Activated gamma-delta T cell treated with Interleukin-2 at 50 U/mL for 16 hours (primary cell): ENCODE measurements at regions not wholly inside any gene's neighbourhood (a gene's known extent, or its start where the extent isn't known, plus 50 kb on each side); places are given as distances from the start of the nearest gene placed in this dataset.

Source experiments
- DNase-seq: peaks from one replicate; pipeline ENCODE4 v3.0.0-alpha.2; 2020

DNA sequence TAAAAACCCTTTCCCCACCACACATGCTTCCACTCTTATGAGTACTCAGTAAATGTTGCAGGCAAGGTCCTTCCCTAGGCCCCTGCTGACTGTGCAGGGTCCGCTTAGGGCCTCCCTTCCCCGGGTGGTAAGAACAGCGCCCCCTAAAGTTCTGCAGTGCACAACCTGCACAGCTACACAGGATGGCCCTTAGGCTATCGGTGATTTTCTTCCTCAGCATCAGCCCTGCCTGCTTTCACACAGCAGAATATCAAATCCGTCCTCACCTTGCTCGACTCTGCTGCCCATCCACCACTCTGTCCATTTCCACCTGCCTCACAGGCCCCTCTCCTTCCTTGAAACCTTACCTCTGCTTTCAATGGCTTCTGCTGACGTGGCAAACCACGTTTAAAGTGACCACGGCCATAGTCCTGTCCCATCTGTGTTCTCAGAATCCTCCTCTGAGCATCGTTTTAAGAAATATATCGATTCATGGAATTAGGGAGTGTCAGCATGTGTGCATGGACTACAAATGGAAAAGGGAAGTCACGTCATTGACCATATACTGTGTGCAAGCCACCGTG, 51.4 kb upstream of the TMEM132E start:
- DNase-seq = no peak

DNA sequence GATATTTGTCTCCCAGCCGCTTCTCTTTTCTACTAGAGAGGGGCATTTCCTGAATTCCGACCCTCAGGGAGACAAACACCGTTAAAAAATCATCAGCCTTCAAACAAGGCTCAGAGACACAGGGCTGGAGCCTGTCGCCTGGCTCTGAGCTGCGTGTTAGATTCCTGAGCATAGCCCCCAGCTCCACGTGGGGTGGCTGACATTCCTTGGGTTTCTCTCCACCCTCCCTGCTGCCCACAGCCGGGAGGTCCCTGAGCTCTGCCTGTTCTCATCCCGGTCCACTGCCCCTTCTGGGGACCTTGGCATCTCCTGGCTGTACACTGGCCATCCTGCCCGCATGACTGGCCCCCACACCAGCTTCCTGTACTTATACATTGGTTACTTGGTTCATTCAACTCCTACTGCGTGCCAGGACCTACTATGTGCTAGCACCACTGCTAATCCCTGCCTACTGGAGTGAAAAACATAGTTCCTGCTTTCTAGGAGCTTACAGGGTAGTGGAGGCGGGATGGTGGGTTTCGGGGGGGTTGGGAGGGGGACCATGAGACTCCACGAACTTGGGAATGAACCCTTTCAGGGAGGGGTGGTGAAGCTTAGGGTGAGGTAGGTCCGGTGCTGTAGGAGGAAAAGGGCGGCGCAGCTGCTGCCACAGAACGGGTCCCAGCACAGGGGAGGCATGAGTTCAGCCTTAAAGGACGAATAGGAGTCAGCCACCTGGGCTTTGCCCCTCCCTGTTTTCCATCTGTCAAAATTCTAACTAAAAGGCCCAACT, 52.1 kb upstream of the TMEM132E start:
- no peak for DNase-seq

DNA sequence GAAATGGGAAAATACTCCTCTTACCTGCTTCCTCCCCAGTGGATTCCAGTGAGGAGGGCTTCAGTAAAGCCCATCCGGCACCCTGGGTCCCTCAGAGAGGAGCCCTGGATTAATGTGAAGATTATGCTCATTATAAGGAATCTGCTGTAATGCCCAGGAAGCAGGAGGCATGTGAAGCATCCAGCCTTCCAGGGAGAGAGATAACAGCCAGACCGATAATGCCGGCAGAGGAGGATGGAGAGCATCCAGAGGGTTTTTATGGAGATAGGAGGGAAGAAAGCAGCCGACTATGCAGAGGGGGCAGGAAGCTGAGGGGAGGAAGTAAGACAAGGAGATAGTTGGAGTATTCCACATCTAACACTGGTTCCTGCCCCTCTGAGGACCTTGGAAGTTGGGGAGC, 53.7 kb upstream of the TMEM132E start:
- DNase-seq = no peak

DNA sequence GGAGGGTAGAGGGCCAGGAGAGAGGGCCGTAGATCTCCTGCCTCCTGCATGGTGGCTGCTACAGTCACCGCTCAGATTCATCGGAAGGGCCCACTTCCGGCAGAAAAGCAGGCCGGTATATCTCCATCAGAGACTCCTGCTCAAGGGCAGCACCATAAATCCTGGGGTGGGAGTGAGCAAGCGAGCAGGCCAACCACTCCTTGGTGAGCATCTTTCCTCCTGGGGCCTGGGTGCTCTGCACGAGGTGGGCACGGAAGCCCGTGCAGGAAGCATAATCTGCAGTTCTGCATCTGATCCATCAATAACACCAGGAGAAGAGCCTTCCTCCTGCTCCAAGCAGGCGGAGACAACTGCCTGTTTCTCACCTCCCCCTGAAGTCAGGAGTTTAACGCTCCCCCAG, 57.4 kb upstream of the TMEM132E start:
- DNase-seq = no peak

GRCh38 chr17:34519282-34519681, 60.1 kb upstream of the TMEM132E start:
- no peak for DNase-seq

- DNase-seq = no peak
These were observed 62.0 kb upstream of the TMEM132E start for GRCh38 chr17:34517406-34517805.

- no peak for DNase-seq
These were observed 67.5 kb upstream of the TMEM132E start for GRCh38 chr17:34511931-34512330.

DNA sequence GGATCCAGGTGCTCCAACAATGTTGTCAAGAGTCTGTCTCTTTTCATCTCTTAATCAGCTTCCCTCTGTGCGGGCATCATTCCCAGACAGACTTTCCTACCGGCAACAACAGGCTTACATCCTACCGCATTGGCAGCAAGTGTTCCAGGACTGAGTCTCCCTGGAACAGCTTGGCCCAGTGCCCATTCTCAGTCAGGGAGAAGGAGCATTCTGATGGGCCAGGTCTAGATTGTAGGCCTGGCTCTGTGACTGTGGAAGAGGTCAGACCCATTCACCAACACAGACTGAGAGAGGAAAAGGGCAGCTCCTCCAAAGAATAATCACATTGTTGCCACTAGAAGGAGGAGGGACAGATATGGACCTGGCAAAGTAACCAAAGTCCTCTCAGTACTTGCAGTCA, 68.1 kb upstream of the TMEM132E start:
- DNase-seq = no peak

- DNase-seq = no peak
These were observed 74.4 kb upstream of the TMEM132E start for GRCh38 chr17:34504814-34505484.

DNA sequence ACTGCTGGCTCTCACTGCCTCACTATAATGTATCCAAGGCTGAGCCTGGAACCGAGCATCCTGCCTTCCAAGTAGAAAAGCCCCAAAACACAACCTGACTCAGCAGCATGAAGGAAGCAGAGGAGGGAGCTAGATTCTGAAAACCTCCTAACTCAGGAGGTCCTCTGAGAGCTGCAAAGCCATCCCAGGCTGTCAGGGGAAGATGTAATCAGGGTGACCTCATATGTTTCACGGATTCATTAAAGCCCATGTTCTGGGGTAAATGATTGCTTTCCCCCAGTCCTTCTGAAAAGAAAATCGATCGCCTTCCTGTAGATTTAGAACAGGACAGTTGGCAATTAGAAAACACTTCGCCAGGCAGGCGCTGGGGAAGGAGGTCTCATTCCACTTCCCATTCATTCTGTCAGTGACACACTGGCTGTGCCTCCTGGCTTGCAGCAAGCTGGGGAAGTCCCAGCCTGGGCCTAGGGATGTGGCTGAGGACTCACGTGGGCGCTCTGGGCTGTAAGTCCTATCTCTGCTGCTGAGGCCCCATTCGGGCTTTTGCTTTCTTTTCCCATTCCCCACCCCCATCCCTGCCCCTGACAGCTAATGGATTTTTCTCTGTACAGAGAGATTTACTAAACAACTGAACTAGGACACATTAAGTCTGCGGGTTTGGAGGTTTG, 75.7 kb upstream of the TMEM132E start:
- DNase-seq = no peak

GRCh38 chr17:34502426-34502825, 77.0 kb upstream of the TMEM132E start:
- no peak for DNase-seq

DNA sequence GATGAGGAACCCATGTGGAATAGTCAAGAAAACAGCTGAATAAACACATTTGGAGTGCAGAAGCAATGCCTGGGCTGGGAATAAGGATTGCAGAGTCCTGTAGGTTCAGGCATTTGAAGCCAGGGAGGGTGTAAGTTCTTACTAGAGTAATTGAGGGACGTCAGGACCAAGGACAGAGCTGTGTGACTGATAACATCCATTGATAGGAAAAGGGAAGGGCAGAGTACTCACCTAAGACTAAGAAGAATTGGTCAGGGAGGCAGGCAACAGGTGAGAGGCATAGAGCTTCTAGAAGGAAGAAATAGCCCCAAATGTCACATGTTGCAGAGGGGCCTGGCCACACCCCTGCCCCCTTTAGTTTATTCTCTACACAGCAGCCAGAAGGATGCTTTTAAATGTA, 79.8 kb upstream of the TMEM132E start:
- no peak for DNase-seq

DNA sequence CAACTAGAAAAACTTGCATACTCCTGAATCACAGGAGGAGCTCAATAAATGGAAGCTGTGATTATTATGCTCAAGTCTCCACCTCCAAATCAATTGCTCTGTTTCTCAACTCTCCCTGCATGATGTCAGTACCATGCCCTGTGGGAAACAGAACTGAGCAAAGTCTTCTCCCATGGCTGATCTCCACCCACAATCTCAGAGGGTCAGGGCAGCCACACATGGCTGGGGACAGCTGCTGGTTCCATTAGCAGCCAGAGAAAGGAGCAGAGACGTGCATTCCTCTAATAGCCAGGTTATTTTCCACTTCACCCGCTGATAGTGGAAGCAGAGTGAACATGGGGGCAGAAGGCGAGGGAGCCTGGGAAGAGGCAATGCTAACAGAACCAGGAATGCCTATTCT, 85.5 kb upstream of the TMEM132E start:
- no peak for DNase-seq

GRCh38 chr17:34487626-34488025, 91.8 kb upstream of the TMEM132E start:
- no peak for DNase-seq

DNA sequence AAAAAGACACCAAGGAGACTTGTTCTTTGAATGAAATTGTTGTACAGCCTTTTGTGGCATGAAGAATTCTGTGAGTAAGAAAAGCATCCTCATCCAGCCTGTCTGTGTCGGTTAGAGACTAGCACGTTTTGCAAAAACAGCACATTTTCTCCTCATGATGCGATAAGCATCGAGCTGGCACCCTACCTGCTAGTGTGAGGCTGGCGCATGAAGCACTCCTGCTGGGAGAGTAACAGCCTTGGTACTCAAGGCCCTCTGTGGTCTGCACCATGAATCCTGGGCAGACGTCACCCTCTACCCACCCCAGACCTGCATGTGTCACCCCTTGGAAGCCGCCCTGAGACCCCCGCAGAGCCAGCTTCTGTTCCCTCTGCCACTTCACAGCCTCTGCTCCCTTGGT, 92.6 kb upstream of the TMEM132E start:
- no peak for DNase-seq

DNA sequence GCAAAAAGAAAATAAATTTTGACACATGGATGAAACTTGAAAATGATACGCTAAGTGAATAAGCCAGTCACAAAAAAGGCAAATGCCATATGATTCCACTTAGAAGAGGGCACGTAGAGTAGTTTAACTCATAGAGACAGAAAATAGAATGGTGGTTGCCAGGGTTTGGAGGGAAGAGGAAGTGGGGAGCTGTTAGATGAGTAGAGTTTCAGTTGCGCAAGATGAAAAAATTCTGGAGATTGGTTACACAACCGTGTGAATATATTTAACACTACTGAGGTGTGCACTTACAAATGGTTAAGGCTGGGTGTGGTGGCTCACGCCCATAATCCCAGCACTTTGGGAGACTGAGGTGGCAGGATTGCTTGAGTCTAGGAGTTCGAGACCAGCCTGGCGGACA, 93.4 kb upstream of the TMEM132E start:
- DNase-seq = no peak

DNA sequence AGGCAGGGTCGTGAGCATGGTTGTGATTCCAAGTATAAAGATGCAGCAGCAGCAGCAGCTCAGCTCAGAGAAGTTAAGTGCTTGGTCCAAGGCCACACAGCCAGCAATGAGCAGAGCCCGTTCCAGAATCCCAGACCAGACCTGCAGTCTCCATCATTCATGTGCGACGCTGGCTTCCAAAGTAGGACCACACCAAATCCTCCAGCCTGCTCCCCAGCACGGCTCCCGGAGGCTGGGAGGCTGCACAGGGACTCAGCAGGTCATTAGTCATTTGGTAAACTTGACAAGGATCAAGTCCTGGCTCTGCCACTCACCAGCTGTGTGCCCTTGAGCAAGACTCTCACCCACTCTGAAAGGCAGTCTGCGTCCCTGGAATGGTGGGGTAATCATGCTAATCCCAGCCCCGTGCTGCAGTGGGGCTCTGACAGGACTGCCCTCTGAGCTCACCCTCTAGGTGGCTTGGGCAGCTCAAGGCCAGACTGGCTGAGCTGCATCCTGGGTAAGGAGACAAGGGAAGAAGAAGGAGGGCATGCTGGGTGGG, 95.1 kb upstream of the TMEM132E start:
- DNase-seq = no peak

GRCh38 chr17:34482730-34483129, 96.7 kb upstream of the TMEM132E start:
- DNase-seq = no peak

- no peak for DNase-seq
These were observed 97.6 kb upstream of the TMEM132E start for GRCh38 chr17:34481779-34482178.

GRCh38 chr17:34479371-34479770, 100.0 kb upstream of the TMEM132E start:
- no peak for DNase-seq

DNA sequence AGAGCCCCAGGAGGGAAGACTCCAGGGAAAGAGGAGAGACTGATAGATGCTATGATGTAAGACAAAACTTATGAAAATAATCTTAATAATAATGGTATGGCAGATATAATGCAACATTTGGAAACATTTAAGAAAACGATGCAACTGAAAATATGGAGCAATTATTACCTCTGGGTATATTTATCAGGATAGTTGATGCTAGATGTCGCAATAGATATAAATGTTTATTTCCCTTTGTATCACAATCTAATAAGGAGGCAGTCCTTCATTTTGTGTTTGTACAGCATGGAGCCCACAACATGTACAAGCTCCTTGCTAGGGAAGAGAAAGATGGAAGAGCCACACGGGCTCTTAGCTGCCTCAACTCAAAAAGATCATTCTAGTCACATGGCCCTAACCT, 101.1 kb upstream of the TMEM132E start:
- no peak for DNase-seq

DNA sequence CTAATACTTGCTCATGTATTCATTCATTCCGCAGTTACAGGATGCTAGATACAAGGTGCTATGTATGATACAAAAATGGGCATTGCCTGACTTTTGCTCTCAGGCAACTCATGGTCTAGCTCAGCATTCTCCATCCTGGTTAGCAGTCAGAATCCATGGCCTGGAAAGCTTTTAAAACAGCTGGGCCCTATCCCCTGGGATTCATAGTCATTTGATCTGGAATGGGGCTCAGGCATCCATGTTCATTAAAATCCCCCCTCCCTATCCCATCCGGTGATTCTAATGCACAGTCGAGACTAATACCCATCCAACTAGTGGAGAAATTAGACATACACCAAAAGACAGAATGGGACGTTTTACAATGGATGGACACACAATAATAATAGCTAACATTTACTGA, 104.1 kb upstream of the TMEM132E start:
- no peak for DNase-seq

DNA sequence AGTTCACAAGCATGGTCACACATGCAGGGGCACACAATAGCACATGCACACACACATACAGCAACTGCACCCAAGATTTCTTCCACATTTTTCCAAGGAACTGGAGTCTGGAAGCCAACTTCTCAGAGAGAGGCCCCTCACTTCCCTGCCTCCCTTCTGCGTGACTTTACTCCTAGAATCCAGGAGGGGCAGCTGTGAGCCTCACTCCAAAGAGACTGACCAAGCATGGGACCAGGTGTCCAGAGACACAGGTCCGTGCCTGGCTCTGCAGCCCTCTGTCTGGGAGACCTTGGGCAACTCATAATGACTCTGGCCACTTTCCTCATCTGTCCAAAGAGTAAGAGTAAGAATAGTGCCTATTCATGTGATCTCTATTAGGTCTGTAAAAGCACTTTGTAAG, 104.7 kb upstream of the TMEM132E start:
- no peak for DNase-seq

DNA sequence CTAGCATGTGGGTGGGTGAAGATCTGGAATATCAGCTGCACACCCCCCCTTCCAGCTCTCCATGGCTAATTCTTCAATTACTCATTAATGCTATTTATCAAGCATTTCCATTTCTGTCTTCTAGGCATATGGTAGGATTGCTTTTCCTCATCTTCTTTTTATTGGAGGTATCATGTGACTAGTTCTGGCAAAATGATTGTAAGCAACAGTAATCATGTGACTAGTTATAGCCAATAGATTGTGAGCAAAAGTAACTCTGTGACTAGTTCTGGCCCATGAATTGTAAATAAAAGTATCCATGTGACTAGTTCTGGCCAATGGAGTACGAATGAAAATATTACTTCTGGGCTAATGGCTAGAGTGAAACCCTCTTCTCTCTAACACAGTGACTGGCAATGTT, 107.0 kb upstream of the TMEM132E start:
- no peak for DNase-seq
